Upper lobe of left lung (tissue), 4 donors: ENCODE measurements at regions not wholly inside any gene's neighbourhood (a gene's known extent, or its start where the extent isn't known, plus 50 kb on each side); places are given as distances from the start of the nearest gene placed in this dataset.

Experiments
- CTCF ChIP-seq, 6 experiments: fragments of 450-650 bp in 4 of 6; fragments of 200-600 bp in 2 of 6; sonication (generic) in 2 of 6; IDR thresholded peaks; one replicate each; pipeline ENCODE4 v1.5.1; 2016 to 2019; ENCODE audit warnings: antibody characterized with exemption in 6 of 6
- POLR2A ChIP-seq, 4 donors: fragments of 450-650 bp; IDR thresholded peaks; one replicate each; pipeline ENCODE4 v1.5.1; 2016 to 2017; ENCODE audit warnings: antibody characterized with exemption in 4 of 4, mild to moderate bottlenecking in 2 of 4

GRCh38 chr9:18333157-18333556 lies 140.8 kb upstream of the ADAMTSL1 start:
- TF ChIP-seq CTCF (IDR thresholded peaks at IDR 0.05) = no peak
- no peak for TF ChIP-seq POLR2A (IDR thresholded peaks at IDR 0.05)
